ENCODE measurements at regions not wholly inside any gene's neighbourhood (a gene's known extent, or its start where the extent isn't known, plus 50 kb on each side); places are given as distances from the start of the nearest gene placed in this dataset.

GRCh38 chr6:133092199-133092598 lies 149.0 kb upstream of the EYA4 start:
- no peak for DNase-seq
- H4K5ac ChIP-seq (ENCODE audit: insufficient read length, low read depth, low read length), result no peak overlapping the region
- H3K79me1 ChIP-seq (ENCODE audit: insufficient read depth, low read depth, low read length, poor library complexity, severe bottlenecking), result no peaks in the 10 kb centered on the region
- H2BK5ac ChIP-seq (ENCODE audit: insufficient read length, low read length), result no peak overlapping the region
- H3K27me3 Mint-ChIP-seq (ENCODE audit: low read depth), result no peaks in the 10 kb centered on the region
- no CpG with 5 or more reads among the region's 1 CpG for WGBS (ENCODE audit: extremely low coverage, insufficient read length, low lambda C conversion rate)
- H2BK12ac ChIP-seq (ENCODE audit: insufficient read length, low read depth, low read length), result no peak overlapping the region
- H3K9me3 Mint-ChIP-seq, result no peaks in the 10 kb centered on the region
- H2AK5ac ChIP-seq (ENCODE audit: insufficient read length, low read length), result no peak overlapping the region
- H3K9ac ChIP-seq (ENCODE audit: extremely low read depth, insufficient read length, low read length), result no peak overlapping the region
- no peak overlapping the region for H3K56ac ChIP-seq (ENCODE audit: insufficient read length, low read depth, low read length)
- H2BK15ac ChIP-seq (ENCODE audit: low read depth, low read length), result no peak overlapping the region
- no peak overlapping the region for H3T11ph ChIP-seq (ENCODE audit: low read length)
- H3K36me3 Mint-ChIP-seq (ENCODE audit: insufficient read depth in 1 of 3, low read depth in 3 of 3), result no peaks in the 10 kb centered on the region
- no peak overlapping the region for H3K18ac ChIP-seq (ENCODE audit: insufficient read length, low read depth, low read length)
- no peaks in the 10 kb centered on the region for H4K20me1 ChIP-seq (ENCODE audit: control insufficient read depth, insufficient read depth, insufficient read length)
- no peak overlapping the region for H3K23ac ChIP-seq (ENCODE audit: insufficient read length, low read depth, low read length)
- H3K14ac ChIP-seq (ENCODE audit: insufficient read depth, low read length), result no peak overlapping the region
- no peak overlapping the region for H2AFZ ChIP-seq (ENCODE audit: low read length)
- no peak overlapping the region for H3K4ac ChIP-seq (ENCODE audit: low read depth, low read length)
- no peak overlapping the region for H2BK120ac ChIP-seq (ENCODE audit: low read depth, low read length, poor library complexity, severe bottlenecking)
- H3K4me1 ChIP-seq (ENCODE audit: insufficient read depth, low read length), result no peaks in the 10 kb centered on the region; the same call in 1 of the 2 replicates
- H3K4me3 Mint-ChIP-seq, result no peak overlapping the region
- H3K27ac Mint-ChIP-seq, result 0 out of 7 replicates have a peak overlapping the region, but pooled peaks of 1 of the 3 experiments have one; percentile 19
- no peaks in the 10 kb centered on the region for H3K79me2 ChIP-seq (ENCODE audit: insufficient read depth, low read length)
- no peak overlapping the region for H3K27ac ChIP-seq (ENCODE audit: insufficient read length, low read depth, low read length)
- TF ChIP-seq CTCF (conservative IDR thresholded peaks at IDR 0.05), result no peak
- peaks cover 15 to 19% of the 10 kb centered on the region in 2 experiments for H3K4me1 Mint-ChIP-seq
- H2BK20ac ChIP-seq (ENCODE audit: low read depth, low read length, poor library complexity, severe bottlenecking), result no peak overlapping the region
- H4K91ac ChIP-seq (ENCODE audit: insufficient read length, low read depth, low read length), result no peak overlapping the region
- H4K8ac ChIP-seq (replicated peaks; ENCODE audit: insufficient read length, low read depth, low read length), result no peak overlapping the region
- no peaks in the 10 kb centered on the region for H3K27me3 ChIP-seq (ENCODE audit: insufficient read depth, low read length)
- H3K4me2 ChIP-seq (ENCODE audit: insufficient read depth, insufficient read length, low read length), result no peak overlapping the region
- no peaks in the 10 kb centered on the region for H3K9me3 ChIP-seq (ENCODE audit: control insufficient read depth, low read depth, low read length)
- no peaks in the 10 kb centered on the region for H3K23me2 ChIP-seq (ENCODE audit: insufficient read length, low read depth, low read length, poor library complexity, severe bottlenecking)
